ENCODE measurements at regions not wholly inside any gene's neighbourhood (a gene's known extent, or its start where the extent isn't known, plus 50 kb on each side); places are given as distances from the start of the nearest gene placed in this dataset.
"Not testable (repeated sequence)": the region's sequence is repeated elsewhere in the genome, so short reads cannot be mapped to it uniquely, and the experiment has no call there.

DNA sequence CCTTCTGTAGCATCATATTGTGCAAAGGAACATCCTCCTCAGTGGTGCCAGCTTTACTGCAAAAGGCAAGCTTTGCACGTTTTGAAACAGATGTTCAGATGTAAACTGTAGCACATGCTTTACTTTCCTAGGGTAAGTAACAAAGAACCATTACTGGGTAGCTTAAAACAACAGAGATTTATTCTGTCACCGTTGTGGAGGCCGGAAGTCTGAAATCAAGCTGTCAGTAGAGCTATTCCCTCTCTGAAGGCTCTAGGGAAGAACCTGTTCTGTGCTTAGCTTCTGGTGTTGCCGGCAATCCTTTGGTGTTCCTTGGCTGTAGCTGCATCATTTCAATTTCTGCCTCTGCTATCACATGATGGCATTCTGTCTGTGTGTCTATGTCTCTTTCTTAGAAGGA lies 50.6 kb upstream of the ARL17B start:
- H3K4me3 ChIP-seq (replicated peaks; ENCODE audit: insufficient read depth, low read length); H3K27ac ChIP-seq (replicated peaks); H3K27me3 ChIP-seq (ENCODE audit: insufficient read depth, poor library complexity, severe bottlenecking); DNase-seq (ENCODE audit: low read depth in 1 of 2, low spot score in 1 of 2): not testable (repeated sequence)

DNA sequence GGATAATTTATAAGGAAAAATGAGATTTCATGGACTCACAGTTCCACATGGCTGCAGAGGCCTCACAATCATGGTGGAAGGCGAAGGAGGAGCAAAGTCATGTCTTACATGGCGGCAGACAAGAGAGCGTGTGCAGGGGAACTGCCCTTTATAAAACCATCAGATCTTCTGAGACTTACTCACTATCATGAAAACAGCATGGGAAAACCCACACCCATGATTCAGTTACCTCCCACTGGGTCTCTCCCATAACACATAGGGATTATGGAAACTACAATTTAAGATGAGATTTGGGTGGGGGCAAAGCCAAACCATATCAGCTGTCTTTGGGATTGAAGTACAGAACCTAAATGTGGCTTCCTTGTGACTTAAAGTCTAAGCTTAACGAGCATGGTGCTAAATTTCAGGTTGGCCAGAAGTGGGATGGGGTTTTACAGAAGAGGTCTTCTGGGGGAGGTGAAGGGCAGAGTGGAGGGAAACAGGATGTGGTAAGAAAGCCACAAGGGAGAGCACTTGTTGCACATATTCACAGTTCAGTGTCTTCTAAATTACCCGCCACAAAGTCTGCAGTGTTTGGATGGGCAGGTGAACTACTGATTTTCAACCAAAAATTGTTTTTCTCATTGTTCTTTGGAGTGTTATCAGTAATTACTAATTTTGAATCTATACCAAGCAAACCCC lies 49.7 kb upstream of the ARL17B start:
- DNase-seq (ENCODE audit: low read depth in 1 of 2, low spot score in 1 of 2); H3K4me3 ChIP-seq (replicated peaks; ENCODE audit: insufficient read depth, low read length); H3K27ac ChIP-seq (replicated peaks); H3K27me3 ChIP-seq (ENCODE audit: insufficient read depth, poor library complexity, severe bottlenecking): not testable (repeated sequence)
